GM19025 (cell line): ENCODE measurements at regions not wholly inside any gene's neighbourhood (a gene's known extent, or its start where the extent isn't known, plus 50 kb on each side); places are given as distances from the start of the nearest gene placed in this dataset.

Source experiments
- ATAC-seq: cut with Tn5 transposase; IDR thresholded peaks from one replicate; pipeline ENCODE4 v1.9.1; 2021; ENCODE audit warnings: mild to moderate bottlenecking, low read depth, moderate library complexity; ENCODE audit not compliant: unreplicated experiment

- no peak for ATAC-seq
Measured at GRCh38 chr6:71584712-71585436, 296.3 kb downstream of the OGFRL1 start.

GRCh38 chr6:71585472-71585871 is 296.9 kb downstream of the OGFRL1 start:
- ATAC-seq: no peak

GRCh38 chr6:71588490-71588889 is 297.9 kb upstream of the RIMS1 start:
- no peak for ATAC-seq

- no peak for ATAC-seq
Measured at GRCh38 chr6:71589254-71589653, 297.1 kb upstream of the RIMS1 start.

GRCh38 chr6:71592643-71593042 is 293.7 kb upstream of the RIMS1 start:
- ATAC-seq: no peak

- ATAC-seq: no peak
Measured at GRCh38 chr6:71599359-71599758, 287.0 kb upstream of the RIMS1 start.

GRCh38 chr6:71602385-71603007 is 283.9 kb upstream of the RIMS1 start:
- no peak for ATAC-seq

GRCh38 chr6:71603021-71603420 is 283.3 kb upstream of the RIMS1 start:
- ATAC-seq: no peak

- no peak for ATAC-seq
Measured at GRCh38 chr6:71608646-71609045, 277.7 kb upstream of the RIMS1 start.

- ATAC-seq: no peak
Measured at GRCh38 chr6:71619836-71620235, 266.5 kb upstream of the RIMS1 start.

GRCh38 chr6:71621918-71622519 is 264.3 kb upstream of the RIMS1 start:
- ATAC-seq: no peak

GRCh38 chr6:71642120-71642519 is 244.2 kb upstream of the RIMS1 start:
- no peak for ATAC-seq

- ATAC-seq: no peak
Measured at GRCh38 chr6:71642793-71643192, 243.6 kb upstream of the RIMS1 start.

GRCh38 chr6:71645299-71645698 is 241.1 kb upstream of the RIMS1 start:
- ATAC-seq: no peak

- ATAC-seq: no peak
Measured at GRCh38 chr6:71649915-71650314, 236.4 kb upstream of the RIMS1 start.

GRCh38 chr6:71651636-71652035 is 234.7 kb upstream of the RIMS1 start:
- ATAC-seq: no peak

GRCh38 chr6:71656121-71656520 is 230.2 kb upstream of the RIMS1 start:
- ATAC-seq: no peak

GRCh38 chr6:71665931-71666330 is 220.4 kb upstream of the RIMS1 start:
- ATAC-seq: no peak

GRCh38 chr6:71672876-71673275 is 213.5 kb upstream of the RIMS1 start:
- ATAC-seq: no peak

GRCh38 chr6:71675386-71675785 is 211.0 kb upstream of the RIMS1 start:
- no peak for ATAC-seq

GRCh38 chr6:71676298-71676697 is 210.1 kb upstream of the RIMS1 start:
- no peak for ATAC-seq

- ATAC-seq: no peak
Measured at GRCh38 chr6:71678091-71678490, 208.3 kb upstream of the RIMS1 start.
